Muscle layer of colon (tissue), 2 donors: ENCODE measurements at regions not wholly inside any gene's neighbourhood (a gene's known extent, or its start where the extent isn't known, plus 50 kb on each side); places are given as distances from the start of the nearest gene placed in this dataset.

Experiments
- H3K27ac ChIP-seq: one replicate; pipeline ENCODE4 v1.7.0; 2013; ENCODE audit warnings: low read depth, mild to moderate bottlenecking, low read length, moderate library complexity
- H3K27me3 ChIP-seq, 2 donors: one replicate each; pipeline ENCODE4 v1.7.0; 2013; ENCODE audit warnings: low read length in 2 of 2, mild to moderate bottlenecking in 2 of 2; ENCODE audit not compliant: insufficient read depth in 2 of 2, control insufficient read depth in 1 of 2
- H3K36me3 ChIP-seq: one replicate; pipeline ENCODE4 v1.7.0; 2013; ENCODE audit warnings: mild to moderate bottlenecking, low read length; ENCODE audit not compliant: insufficient read depth
- H3K4me1 ChIP-seq: one replicate; pipeline ENCODE4 v1.7.0; 2013; ENCODE audit warnings: mild to moderate bottlenecking, low read length; ENCODE audit not compliant: insufficient read depth
- H3K4me3 ChIP-seq, 2 donors: one replicate each; pipeline ENCODE4 v1.7.0; 2013; ENCODE audit warnings: low read length in 2 of 2, low read depth in 1 of 2, mild to moderate bottlenecking in 1 of 2, moderate library complexity in 1 of 2
- H3K9ac ChIP-seq: one replicate; pipeline ENCODE4 v1.7.0; 2013; ENCODE audit warnings: low read length
- H3K9me3 ChIP-seq: one replicate; pipeline ENCODE4 v1.7.0; 2013; ENCODE audit warnings: mild to moderate bottlenecking, low read length
- donor health status: abdominal sarcoma.
- donor health status: Adenocarcinoma of cecum.

- no peak overlapping the region for H3K4me3 ChIP-seq
- no peak overlapping the region for H3K9ac ChIP-seq
Observed at GRCh38 chr17:33679595-33679994, 386.5 kb upstream of the ASIC2 start.

DNA sequence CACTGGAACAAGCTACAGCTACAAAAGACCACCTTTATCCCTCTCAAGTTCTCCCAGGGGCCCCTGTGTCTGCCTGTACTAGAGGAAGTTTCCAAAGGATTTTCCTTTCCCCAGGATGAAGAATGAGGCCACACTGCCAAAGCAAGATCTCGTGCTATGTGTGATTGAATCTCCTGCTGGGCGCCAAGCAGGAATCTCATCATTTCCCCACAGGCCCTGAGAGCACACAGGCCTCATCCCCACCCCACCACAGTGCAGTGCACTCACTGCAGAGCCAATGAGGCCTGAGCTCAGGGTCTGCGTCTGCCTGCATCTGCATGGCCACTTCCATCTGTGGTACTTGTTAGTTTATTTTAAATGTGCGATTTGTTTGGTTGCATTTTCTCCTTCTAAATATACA is 387.4 kb upstream of the ASIC2 start:
- Histone ChIP-seq H3K36me3 (no peaks in the 10 kb centered on the region), H3K9ac (no peak overlapping the region), H3K27me3 (no peaks in the 10 kb centered on the region), H3K4me1 (no peaks in the 10 kb centered on the region), H3K27ac (no peak overlapping the region), H3K9me3 (no peaks in the 10 kb centered on the region), H3K4me3 (no peak overlapping the region)

More at GRCh38 chr17:33679595-33679994, 386.5 kb upstream of the ASIC2 start:
- H3K9me3 ChIP-seq, result no peaks in the 10 kb centered on the region
- H3K36me3 ChIP-seq, result no peaks in the 10 kb centered on the region
- no peak overlapping the region for H3K27ac ChIP-seq
- no peaks in the 10 kb centered on the region for H3K27me3 ChIP-seq
- no peaks in the 10 kb centered on the region for H3K4me1 ChIP-seq

DNA sequence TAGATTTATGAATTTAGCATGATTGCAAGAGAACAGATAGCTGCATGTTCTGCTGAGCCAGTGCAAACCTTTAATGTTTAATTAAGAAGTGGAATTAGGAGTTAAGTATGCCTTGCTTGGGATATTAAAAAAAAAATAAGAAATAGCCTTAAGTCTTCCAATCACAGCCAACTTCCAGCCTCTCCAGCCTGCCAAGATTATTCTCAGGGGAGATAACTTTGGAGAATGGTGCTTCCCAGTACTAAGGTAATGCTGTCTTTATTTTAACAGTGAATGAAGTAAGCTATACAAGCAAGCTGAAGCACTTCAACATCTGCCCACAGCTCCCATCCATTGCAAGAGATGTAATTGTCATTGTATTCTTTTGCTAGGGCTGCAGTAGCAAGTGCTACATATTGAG is 389.5 kb upstream of the ASIC2 start:
- no peaks in the 10 kb centered on the region for H3K9me3 ChIP-seq
- H3K27ac ChIP-seq, result no peak overlapping the region
- H3K36me3 ChIP-seq, result no peaks in the 10 kb centered on the region
- H3K4me3 ChIP-seq, result no peak overlapping the region
- no peaks in the 10 kb centered on the region for H3K4me1 ChIP-seq
- H3K27me3 ChIP-seq, result no peaks in the 10 kb centered on the region
- no peak overlapping the region for H3K9ac ChIP-seq

- H3K4me3 ChIP-seq, result no peak overlapping the region
- no peak overlapping the region for H3K27ac ChIP-seq
- no peaks in the 10 kb centered on the region for H3K36me3 ChIP-seq
- H3K4me1 ChIP-seq, result no peaks in the 10 kb centered on the region
- H3K9ac ChIP-seq, result no peak overlapping the region
- H3K9me3 ChIP-seq, result no peaks in the 10 kb centered on the region
- no peaks in the 10 kb centered on the region for H3K27me3 ChIP-seq
Observed at GRCh38 chr17:33684735-33685134, 391.6 kb upstream of the ASIC2 start.

DNA sequence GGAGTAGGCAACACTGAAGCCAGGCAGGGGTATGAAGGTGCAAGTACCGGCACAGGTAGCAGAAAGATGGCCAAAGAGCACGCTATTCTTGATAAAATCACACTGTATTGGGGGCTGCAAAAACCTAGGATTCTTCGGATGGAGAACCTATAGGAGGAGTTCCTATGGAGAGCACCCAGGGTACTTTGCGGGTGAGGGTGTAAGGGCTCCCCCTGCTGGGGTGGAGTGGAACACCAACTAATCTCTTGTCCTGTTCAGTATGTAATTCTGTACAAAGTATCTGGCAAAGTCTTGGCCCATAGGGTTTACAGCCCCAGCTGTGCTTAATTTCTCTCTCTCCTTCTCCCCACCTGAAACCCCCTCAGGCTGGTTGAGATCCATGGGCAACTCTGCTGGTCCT is 393.1 kb upstream of the ASIC2 start:
- H3K36me3 ChIP-seq, result no peaks in the 10 kb centered on the region
- no peak overlapping the region for H3K4me3 ChIP-seq
- no peak overlapping the region for H3K27ac ChIP-seq
- no peaks in the 10 kb centered on the region for H3K4me1 ChIP-seq
- no peak overlapping the region for H3K9ac ChIP-seq
- no peaks in the 10 kb centered on the region for H3K9me3 ChIP-seq
- H3K27me3 ChIP-seq, result no peaks in the 10 kb centered on the region

DNA sequence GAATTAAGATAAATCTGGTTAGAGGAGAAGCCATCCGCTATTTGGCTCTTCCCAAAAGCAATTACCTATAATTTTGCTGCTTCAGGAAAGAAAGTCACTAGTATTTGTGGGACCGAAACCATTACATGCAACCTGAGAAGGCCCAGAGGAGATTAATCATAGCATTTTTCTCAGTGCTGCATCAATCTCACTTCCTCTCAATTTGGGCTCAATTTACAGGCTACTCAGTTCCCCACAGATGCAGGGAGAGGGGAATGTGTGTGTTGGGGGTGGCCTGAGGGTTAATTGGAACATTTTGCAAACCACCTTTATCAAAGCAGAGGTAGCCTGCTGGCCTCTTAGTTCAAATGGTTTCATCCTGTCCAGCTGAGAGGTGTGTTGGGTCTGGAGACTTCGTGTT is 394.7 kb upstream of the ASIC2 start:
- no peak overlapping the region for H3K9ac ChIP-seq
- H3K9me3 ChIP-seq, result no peaks in the 10 kb centered on the region
- no peak overlapping the region for H3K27ac ChIP-seq
- no peaks in the 10 kb centered on the region for H3K27me3 ChIP-seq
- no peaks in the 10 kb centered on the region for H3K4me1 ChIP-seq
- H3K4me3 ChIP-seq, result no peak overlapping the region
- H3K36me3 ChIP-seq, result no peaks in the 10 kb centered on the region

- H3K9ac ChIP-seq, result no peak overlapping the region
- H3K36me3 ChIP-seq, result no peaks in the 10 kb centered on the region
- no peak overlapping the region for H3K4me3 ChIP-seq
- no peaks in the 10 kb centered on the region for H3K9me3 ChIP-seq
- H3K4me1 ChIP-seq, result no peaks in the 10 kb centered on the region
- H3K27me3 ChIP-seq, result no peaks in the 10 kb centered on the region
- H3K27ac ChIP-seq, result no peak overlapping the region
Observed at GRCh38 chr17:33688771-33689170, 395.7 kb upstream of the ASIC2 start.

DNA sequence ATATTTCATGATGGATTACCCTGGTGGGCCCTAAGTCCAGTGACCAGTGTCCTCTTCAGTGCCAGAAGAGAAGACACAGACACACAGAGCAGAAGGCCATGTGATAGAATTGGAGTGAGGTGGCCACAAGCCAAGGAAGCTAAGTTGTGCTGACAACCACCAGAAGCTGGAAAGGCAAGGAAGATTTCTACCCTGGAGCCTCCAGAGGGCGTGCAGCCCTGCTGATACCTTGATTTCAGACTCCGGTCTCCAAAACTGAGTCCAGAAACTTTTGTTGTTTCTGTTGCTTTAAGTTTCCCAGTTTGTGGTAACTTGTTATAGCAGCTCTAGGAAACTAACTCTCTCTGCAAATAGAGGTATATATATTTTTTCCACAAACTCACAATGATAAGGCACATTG is 396.6 kb upstream of the ASIC2 start:
- H3K9me3 ChIP-seq, result no peaks in the 10 kb centered on the region
- H3K4me3 ChIP-seq, result no peak overlapping the region

GRCh38 chr17:33695431-33695830 is 402.3 kb upstream of the ASIC2 start:
- Histone ChIP-seq H3K4me3 (no peak overlapping the region), H3K9me3 (no peaks in the 10 kb centered on the region), H3K27me3 (no peaks in the 10 kb centered on the region), H3K36me3 (no peaks in the 10 kb centered on the region), H3K27ac (no peak overlapping the region), H3K9ac (no peak overlapping the region), H3K4me1 (no peaks in the 10 kb centered on the region)

More for the DNA sequence above, 396.6 kb upstream of the ASIC2 start:
- Histone ChIP-seq H3K27me3 (no peaks in the 10 kb centered on the region), H3K27ac (no peak overlapping the region), H3K36me3 (no peaks in the 10 kb centered on the region), H3K4me1 (no peaks in the 10 kb centered on the region), H3K9ac (no peak overlapping the region)

DNA sequence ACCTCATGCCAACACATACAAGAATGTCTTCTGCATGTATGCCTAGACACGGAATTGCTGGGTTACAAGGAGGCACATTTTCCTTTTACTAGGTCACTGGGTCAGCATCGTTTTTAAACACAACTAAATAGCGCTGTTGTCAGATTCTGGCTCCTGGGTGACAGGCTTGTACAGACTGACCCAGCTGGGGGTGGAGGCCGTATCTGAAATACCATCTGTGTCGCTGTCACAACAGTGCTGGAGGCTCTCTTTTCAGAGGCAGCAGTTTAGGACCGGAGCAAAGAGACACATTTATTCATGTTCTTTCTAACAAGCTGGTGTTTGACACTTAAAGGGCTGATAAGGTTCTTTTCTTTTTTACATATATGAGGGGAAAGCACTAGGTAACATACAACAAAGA is 403.0 kb upstream of the ASIC2 start:
- no peaks in the 10 kb centered on the region for H3K36me3 ChIP-seq
- H3K27me3 ChIP-seq, result no peaks in the 10 kb centered on the region
- H3K9ac ChIP-seq, result no peak overlapping the region
- no peak overlapping the region for H3K27ac ChIP-seq
- H3K4me3 ChIP-seq, result no peak overlapping the region
- H3K9me3 ChIP-seq, result no peaks in the 10 kb centered on the region
- no peaks in the 10 kb centered on the region for H3K4me1 ChIP-seq

GRCh38 chr17:33697557-33697956 is 404.5 kb upstream of the ASIC2 start:
- H3K36me3 ChIP-seq, result no peaks in the 10 kb centered on the region
- no peaks in the 10 kb centered on the region for H3K27me3 ChIP-seq
- no peak overlapping the region for H3K4me3 ChIP-seq
- no peak overlapping the region for H3K9ac ChIP-seq
- no peaks in the 10 kb centered on the region for H3K4me1 ChIP-seq
- no peak overlapping the region for H3K27ac ChIP-seq
- no peaks in the 10 kb centered on the region for H3K9me3 ChIP-seq

- Histone ChIP-seq H3K27me3 (no peaks in the 10 kb centered on the region), H3K36me3 (no peaks in the 10 kb centered on the region), H3K9ac (no peak overlapping the region), H3K27ac (no peak overlapping the region), H3K4me1 (no peaks in the 10 kb centered on the region), H3K4me3 (no peak overlapping the region), H3K9me3 (no peaks in the 10 kb centered on the region)
Observed at GRCh38 chr17:33701910-33702309, 408.8 kb upstream of the ASIC2 start.
